HCT116 (cell line): ENCODE measurements at regions not wholly inside any gene's neighbourhood (a gene's known extent, or its start where the extent isn't known, plus 50 kb on each side); places are given as distances from the start of the nearest gene placed in this dataset.

Experiments
- ATAC-seq: fragments of 200-7000 bp; cut with Tn5 transposase; 2 replicates; pipeline ENCODE4 v1.9.1; 2020; ENCODE audit warnings: mild to moderate bottlenecking, moderate library complexity
- BruUV-seq: library from RNA; stranded (reverse); fragments of 400-500 nt; replicated peaks from 2 replicates; lab custom pipeline; 2021; lab: Mats Ljungman, UMichigan
- CTCF ChIA-PET: fragments of 300-600 bp; sonication (Branson Sonifier 250); formaldehyde crosslinking; loops from one replicate; lab custom pipeline; 2021; ENCODE audit warnings: antibody characterized with exemption; lab: Charles Lee
- POLR2A ChIA-PET: fragments of 300-600, 350-600 bp; sonication (Branson Sonifier 250); formaldehyde crosslinking; loops from one replicate; lab custom pipeline; 2021; ENCODE audit warnings: antibody characterized with exemption; lab: Charles Lee
- RAD21 ChIA-PET, 2 experiments: fragments of 300-600 bp; sonication (Branson Sonifier 250); formaldehyde crosslinking; loops; one replicate each; lab custom pipeline; 2023; ENCODE audit warnings: low total read pairs in 2 of 2; ENCODE audit not compliant: uncharacterized antibody in 2 of 2, unreplicated experiment in 2 of 2, low non-redundant PET in 1 of 2; lab: Charles Lee
- DNase-seq: peaks from one replicate; pipeline ENCODE4 v3.0.0-alpha.2; 2010; ENCODE audit warnings: low read depth, low spot score
- H2AFZ ChIP-seq: fragments of 200-600 bp; shearing (Covaris generic), sonication (generic); 2 replicates; pipeline ENCODE4 v1.6.1; 2017; ENCODE audit warnings: low read depth, mixed run types, mixed read lengths, antibody characterized with exemption, low read length; ENCODE audit not compliant: poor library complexity, severe bottlenecking
- H3K27ac ChIP-seq: 2 replicates; pipeline ENCODE4 v1.5.1; 2012; ENCODE audit warnings: low read depth, low read length
- H3K27me3 ChIP-seq: fragments of 200-600 bp; sonication (generic); 2 replicates; pipeline ENCODE4 v1.6.1; 2016; ENCODE audit warnings: mixed run types, low read length, mixed read lengths; ENCODE audit not compliant: insufficient read depth
- H3K36me3 ChIP-seq, 2 experiments: fragments of 200-500 bp in 1 of 2; fragments of 200-600 bp in 1 of 2; sonication (Bioruptor generic) in 1 of 2; sonication (generic) in 1 of 2; 2 replicates each; pipeline versions ENCODE4 v1.5.1 to v1.6.1; 2014 to 2016; ENCODE audit warnings: low read length in 2 of 2, inconsistent platforms in 1 of 2, mixed read lengths in 1 of 2, mixed run types in 1 of 2; ENCODE audit not compliant: insufficient read depth in 2 of 2, control insufficient read depth in 1 of 2
- H3K4me1 ChIP-seq, 2 experiments: fragments of 200-600 bp in 1 of 2; sonication (generic) in 1 of 2; 2 replicates each; pipeline versions ENCODE4 v1.5.1 to v1.6.1; 2012 to 2017; ENCODE audit warnings: low read length in 2 of 2, inconsistent platforms in 1 of 2, mild to moderate bottlenecking in 1 of 2, mixed read lengths in 1 of 2, mixed run types in 1 of 2, moderate library complexity in 1 of 2; ENCODE audit not compliant: insufficient read depth in 2 of 2, control insufficient read depth in 1 of 2
- H3K4me2 ChIP-seq: fragments of 200-600 bp; sonication (generic); 2 replicates; pipeline ENCODE4 v1.6.1; 2017; ENCODE audit warnings: mixed run types, low read length, mixed read lengths
- H3K4me3 ChIP-seq, 2 experiments: fragments of 200-600 bp in 1 of 2; sonication (generic) in 1 of 2; replicated peaks in 1 of 2; 2 replicates each; pipeline ENCODE4 v1.5.1; 2011 to 2016; ENCODE audit warnings: low read length in 2 of 2, control low read depth in 1 of 2, low read depth in 1 of 2, mild to moderate bottlenecking in 1 of 2, mixed read lengths in 1 of 2, mixed run types in 1 of 2
- H3K79me2 ChIP-seq: fragments of 200-600 bp; sonication (generic); 2 replicates; pipeline ENCODE4 v1.6.1; 2017; ENCODE audit warnings: mild to moderate bottlenecking, mixed run types, low read length, moderate library complexity, mixed read lengths; ENCODE audit not compliant: insufficient read depth
- H3K9ac ChIP-seq: fragments of 200-600 bp; sonication (generic); 2 replicates; pipeline ENCODE4 v1.6.1; 2016; ENCODE audit warnings: low read length, mixed read lengths
- H3K9me2 ChIP-seq: fragments of 200-600 bp; sonication (generic), shearing (Covaris generic); 2 replicates; pipeline ENCODE4 v1.6.1; 2017; ENCODE audit warnings: mixed run types, mild to moderate bottlenecking, moderate library complexity; ENCODE audit not compliant: insufficient read depth
- H3K9me3 ChIP-seq, 2 experiments: fragments of 200-500 bp in 1 of 2; fragments of 200-600 bp in 1 of 2; sonication (Bioruptor generic) in 1 of 2; sonication (generic) in 1 of 2; 2 replicates each; pipeline ENCODE4 v1.6.1; 2014 to 2017; ENCODE audit warnings: low read length in 2 of 2, mixed read lengths in 2 of 2, inconsistent platforms in 1 of 2, low read depth in 1 of 2, mild to moderate bottlenecking in 1 of 2, mixed run types in 1 of 2, moderate library complexity in 1 of 2; ENCODE audit not compliant: control insufficient read depth in 1 of 2, insufficient read depth in 1 of 2
- H4K20me1 ChIP-seq: fragments of 200-600 bp; sonication (generic), shearing (Covaris generic); 2 replicates; pipeline ENCODE4 v1.6.1; 2017; ENCODE audit warnings: mixed run types, mild to moderate bottlenecking, moderate library complexity; ENCODE audit not compliant: insufficient read depth
- CBX3 ChIP-seq: IDR thresholded peaks from 2 replicates; pipeline ENCODE4 v1.6.1; 2012; ENCODE audit warnings: low read depth
- CEBPB ChIP-seq: IDR thresholded peaks from 2 replicates; pipeline ENCODE4 v1.6.1; 2012; ENCODE audit warnings: low read depth
- CTCF ChIP-seq, 3 experiments: fragments of 200-600 bp in 1 of 3; sonication (generic) in 1 of 3; IDR thresholded peaks in 2 of 3; conservative IDR thresholded peaks in 1 of 3; 2 replicates each; pipeline ENCODE4 v1.5.1; 2012 to 2017; ENCODE audit warnings: low read depth in 2 of 3, low read length in 2 of 3, antibody characterized with exemption in 1 of 3, borderline replicate concordance in 1 of 3, control low read depth in 1 of 3, mild to moderate bottlenecking in 1 of 3, mixed read lengths in 1 of 3, mixed run types in 1 of 3, moderate library complexity in 1 of 3; ENCODE audit not compliant: insufficient read depth in 1 of 3
- EGR1 ChIP-seq: IDR thresholded peaks from 2 replicates; pipeline ENCODE4 v1.6.1; 2012; ENCODE audit warnings: low read depth
- EZH2 ChIP-seq: fragments of 200-600 bp; sonication (generic); IDR thresholded peaks from 2 replicates; pipeline ENCODE4 v1.6.1; 2017; ENCODE audit warnings: antibody characterized with exemption, mixed run types
- EZH2phosphoT487 ChIP-seq: fragments of 200-600 bp; IDR thresholded peaks from 2 replicates; pipeline ENCODE4 v1.6.1; 2018; ENCODE audit warnings: antibody characterized with exemption, borderline replicate concordance
- FOSL1 ChIP-seq: IDR thresholded peaks from 2 replicates; pipeline ENCODE4 v1.6.1; 2012; ENCODE audit warnings: low read depth
- JUND ChIP-seq: IDR thresholded peaks from 2 replicates; pipeline ENCODE4 v1.6.1; 2012
- MAX ChIP-seq: IDR thresholded peaks from 2 replicates; pipeline ENCODE4 v1.6.1; 2012
- REST ChIP-seq: IDR thresholded peaks from 2 replicates; pipeline ENCODE4 v1.6.1; 2012; ENCODE audit warnings: low read depth
- SIN3A ChIP-seq: IDR thresholded peaks from 2 replicates; pipeline ENCODE4 v1.6.1; 2012; ENCODE audit warnings: low read depth
- SP1 ChIP-seq: IDR thresholded peaks from 2 replicates; pipeline ENCODE4 v1.6.1; 2012; ENCODE audit warnings: low read depth
- SRF ChIP-seq: IDR thresholded peaks from 2 replicates; pipeline ENCODE4 v1.6.1; 2012; ENCODE audit warnings: low read depth
- YY1 ChIP-seq: IDR thresholded peaks from 2 replicates; pipeline ENCODE4 v1.6.1; 2011; ENCODE audit warnings: low read length, low read depth, moderate library complexity, mild to moderate bottlenecking; ENCODE audit not compliant: insufficient replicate concordance; ENCODE audit errors: extremely low read depth
- intact Hi-C: fragments of 100-400 bp; cut with micrococcal nuclease; formaldehyde crosslinking; loops from 2 replicates; pipeline ENCODE4 v1.10.0; 2022

- TF ChIP-seq CTCF (IDR thresholded peaks at IDR 0.05 in 2 of 3, conservative IDR thresholded peaks at IDR 0.05 in 1 of 3; ENCODE audit: borderline replicate concordance in 1 of 3, insufficient read depth in 1 of 3, low read depth in 2 of 3, low read length in 2 of 3) (peak in 2 of 3 experiments; percentile 17 to 18; a peak in 1 of 6 replicates), FOSL1 (no peak), SRF (no peak)
- no peak for ATAC-seq
- H4K20me1 ChIP-seq: no peaks in the 10 kb centered on the region
- no peaks in the 10 kb centered on the region for H3K9me3 ChIP-seq
- CTCF ChIA-PET: interaction anchor here (1.1 to 1.2 kb wide), 2 partner anchors 9 to 13 kb away, joined by 3 to 5 read pairs; no protein-coding TSS in a partner anchor
- no peak for DNase-seq
- peaks cover 0 to 11% of the 10 kb centered on the region in 2 experiments; a peak in 1 of 4 replicates for H3K4me1 ChIP-seq
- intact Hi-C loops: no loop called here
- H3K27ac ChIP-seq: no peak overlapping the region
- H3K27me3 ChIP-seq: peaks cover 25% of the 10 kb centered on the region
- no peak overlapping the region for H3K9ac ChIP-seq
- H3K4me2 ChIP-seq: no peak overlapping the region
- no peak overlapping the region for H3K4me3 ChIP-seq
- RAD21 ChIA-PET: no interaction called here
- POLR2A ChIA-PET: no interaction called here
- BruUV-seq: no TSS peak
- no peak overlapping the region for H2AFZ ChIP-seq
- H3K79me2 ChIP-seq: no peaks in the 10 kb centered on the region
- no peaks in the 10 kb centered on the region for H3K9me2 ChIP-seq
- H3K36me3 ChIP-seq: no peaks in the 10 kb centered on the region
These were observed 68.4 kb upstream of the TNRC6C start for GRCh38 chr17:77889866-77890760.

GRCh38 chr17:77890771-77891170, 67.7 kb upstream of the TNRC6C start:
- ChIA-PET POLR2A (interaction anchor here (0.6 kb wide), 1 partner anchor 963 kb away, joined by 3 read pairs; no protein-coding TSS in a partner anchor), RAD21 (no interaction called here), CTCF (interaction anchor here (1.1 kb wide), 1 partner anchor 13 kb away, joined by 3 read pairs; no protein-coding TSS in a partner anchor)
- Histone ChIP-seq H3K36me3 (no peaks in the 10 kb centered on the region), H3K27ac (no peak overlapping the region), H3K9me3 (no peaks in the 10 kb centered on the region), H3K9me2 (no peaks in the 10 kb centered on the region), H3K79me2 (no peaks in the 10 kb centered on the region), H3K9ac (no peak overlapping the region), H2AFZ (no peak overlapping the region), H3K4me1 (peaks cover 0 to 11% of the 10 kb centered on the region in 2 experiments; a peak in 1 of 4 replicates), H4K20me1 (no peaks in the 10 kb centered on the region), H3K27me3 (peaks cover 25% of the 10 kb centered on the region), H3K4me3 (no peak overlapping the region), H3K4me2 (no peak overlapping the region)
- ATAC-seq: no peak
- BruUV-seq: no TSS peak
- DNase-seq: no peak
- intact Hi-C loops: no loop called here
- TF ChIP-seq CEBPB (no peak), SIN3A (no peak), EZH2 (no peak), MAX (no peak), YY1 (no peak), REST (no peak), CBX3 (no peak), EZH2phosphoT487 (no peak), JUND (no peak), EGR1 (no peak), SP1 (no peak)
